ENCODE measurements at regions not wholly inside any gene's neighbourhood (a gene's known extent, or its start where the extent isn't known, plus 50 kb on each side); places are given as distances from the start of the nearest gene placed in this dataset.

DNA sequence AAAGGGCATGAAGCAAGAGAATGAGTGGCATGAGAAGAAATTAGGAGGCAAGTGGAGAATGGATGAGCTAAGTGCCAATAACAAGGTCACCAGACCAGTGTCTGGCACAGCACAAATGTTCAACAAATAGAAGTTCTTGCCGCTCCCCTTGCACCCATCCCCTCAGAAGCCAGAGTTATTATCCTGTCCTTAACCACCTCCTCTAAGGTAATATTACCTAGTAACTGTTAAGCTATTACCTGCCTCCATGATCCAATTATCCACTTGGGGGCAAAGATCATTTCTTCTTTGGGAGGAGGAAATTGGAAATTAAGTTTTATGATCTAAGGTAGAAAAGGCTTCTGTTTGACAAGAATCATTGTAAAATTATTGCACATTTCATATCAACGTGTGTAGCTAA, 133.8 kb downstream of the FOXA2 start (continued):
- TF ChIP-seq, protein P1, sequence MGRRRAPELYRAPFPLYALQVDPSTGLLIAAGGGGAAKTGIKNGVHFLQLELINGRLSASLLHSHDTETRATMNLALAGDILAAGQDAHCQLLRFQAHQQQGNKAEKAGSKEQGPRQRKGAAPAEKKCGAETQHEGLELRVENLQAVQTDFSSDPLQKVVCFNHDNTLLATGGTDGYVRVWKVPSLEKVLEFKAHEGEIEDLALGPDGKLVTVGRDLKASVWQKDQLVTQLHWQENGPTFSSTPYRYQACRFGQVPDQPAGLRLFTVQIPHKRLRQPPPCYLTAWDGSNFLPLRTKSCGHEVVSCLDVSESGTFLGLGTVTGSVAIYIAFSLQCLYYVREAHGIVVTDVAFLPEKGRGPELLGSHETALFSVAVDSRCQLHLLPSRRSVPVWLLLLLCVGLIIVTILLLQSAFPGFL (CRISPR knock-in tag; IDR thresholded peaks at IDR 0.05; ENCODE audit: borderline replicate concordance) = no peak
- TF ChIP-seq ZNF219 (CRISPR knock-in tag; IDR thresholded peaks at IDR 0.05; ENCODE audit: borderline replicate concordance) = no peak
- TF ChIP-seq TEAD1 (CRISPR knock-in tag; IDR thresholded peaks at IDR 0.05) = no peak
- TF ChIP-seq ZNF671 (CRISPR knock-in tag; IDR thresholded peaks at IDR 0.05) = no peak
- TF ChIP-seq ETV6 (CRISPR knock-in tag; IDR thresholded peaks at IDR 0.05) = no peak
- TF ChIP-seq CREB1 (CRISPR knock-in tag; IDR thresholded peaks at IDR 0.05) = no peak
- TF ChIP-seq, protein P2, sequence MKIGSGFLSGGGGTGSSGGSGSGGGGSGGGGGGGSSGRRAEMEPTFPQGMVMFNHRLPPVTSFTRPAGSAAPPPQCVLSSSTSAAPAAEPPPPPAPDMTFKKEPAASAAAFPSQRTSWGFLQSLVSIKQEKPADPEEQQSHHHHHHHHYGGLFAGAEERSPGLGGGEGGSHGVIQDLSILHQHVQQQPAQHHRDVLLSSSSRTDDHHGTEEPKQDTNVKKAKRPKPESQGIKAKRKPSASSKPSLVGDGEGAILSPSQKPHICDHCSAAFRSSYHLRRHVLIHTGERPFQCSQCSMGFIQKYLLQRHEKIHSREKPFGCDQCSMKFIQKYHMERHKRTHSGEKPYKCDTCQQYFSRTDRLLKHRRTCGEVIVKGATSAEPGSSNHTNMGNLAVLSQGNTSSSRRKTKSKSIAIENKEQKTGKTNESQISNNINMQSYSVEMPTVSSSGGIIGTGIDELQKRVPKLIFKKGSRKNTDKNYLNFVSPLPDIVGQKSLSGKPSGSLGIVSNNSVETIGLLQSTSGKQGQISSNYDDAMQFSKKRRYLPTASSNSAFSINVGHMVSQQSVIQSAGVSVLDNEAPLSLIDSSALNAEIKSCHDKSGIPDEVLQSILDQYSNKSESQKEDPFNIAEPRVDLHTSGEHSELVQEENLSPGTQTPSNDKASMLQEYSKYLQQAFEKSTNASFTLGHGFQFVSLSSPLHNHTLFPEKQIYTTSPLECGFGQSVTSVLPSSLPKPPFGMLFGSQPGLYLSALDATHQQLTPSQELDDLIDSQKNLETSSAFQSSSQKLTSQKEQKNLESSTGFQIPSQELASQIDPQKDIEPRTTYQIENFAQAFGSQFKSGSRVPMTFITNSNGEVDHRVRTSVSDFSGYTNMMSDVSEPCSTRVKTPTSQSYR (CRISPR knock-in tag; IDR thresholded peaks at IDR 0.05) = no peak
- no peak for TF ChIP-seq FOXJ3 (CRISPR knock-in tag; IDR thresholded peaks at IDR 0.05; ENCODE audit: borderline replicate concordance)
- no peak for TF ChIP-seq JUN (CRISPR knock-in tag; IDR thresholded peaks at IDR 0.05)
- no peak for TF ChIP-seq OVOL2 (CRISPR knock-in tag; IDR thresholded peaks at IDR 0.05; ENCODE audit: borderline replicate concordance)
- no peak for TF ChIP-seq EMX1 (CRISPR knock-in tag; IDR thresholded peaks at IDR 0.05)
- TF ChIP-seq, protein P3, sequence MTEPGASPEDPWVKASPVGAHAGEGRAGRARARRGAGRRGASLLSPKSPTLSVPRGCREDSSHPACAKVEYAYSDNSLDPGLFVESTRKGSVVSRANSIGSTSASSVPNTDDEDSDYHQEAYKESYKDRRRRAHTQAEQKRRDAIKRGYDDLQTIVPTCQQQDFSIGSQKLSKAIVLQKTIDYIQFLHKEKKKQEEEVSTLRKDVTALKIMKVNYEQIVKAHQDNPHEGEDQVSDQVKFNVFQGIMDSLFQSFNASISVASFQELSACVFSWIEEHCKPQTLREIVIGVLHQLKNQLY (CRISPR knock-in tag; IDR thresholded peaks at IDR 0.05) = no peak

DNA sequence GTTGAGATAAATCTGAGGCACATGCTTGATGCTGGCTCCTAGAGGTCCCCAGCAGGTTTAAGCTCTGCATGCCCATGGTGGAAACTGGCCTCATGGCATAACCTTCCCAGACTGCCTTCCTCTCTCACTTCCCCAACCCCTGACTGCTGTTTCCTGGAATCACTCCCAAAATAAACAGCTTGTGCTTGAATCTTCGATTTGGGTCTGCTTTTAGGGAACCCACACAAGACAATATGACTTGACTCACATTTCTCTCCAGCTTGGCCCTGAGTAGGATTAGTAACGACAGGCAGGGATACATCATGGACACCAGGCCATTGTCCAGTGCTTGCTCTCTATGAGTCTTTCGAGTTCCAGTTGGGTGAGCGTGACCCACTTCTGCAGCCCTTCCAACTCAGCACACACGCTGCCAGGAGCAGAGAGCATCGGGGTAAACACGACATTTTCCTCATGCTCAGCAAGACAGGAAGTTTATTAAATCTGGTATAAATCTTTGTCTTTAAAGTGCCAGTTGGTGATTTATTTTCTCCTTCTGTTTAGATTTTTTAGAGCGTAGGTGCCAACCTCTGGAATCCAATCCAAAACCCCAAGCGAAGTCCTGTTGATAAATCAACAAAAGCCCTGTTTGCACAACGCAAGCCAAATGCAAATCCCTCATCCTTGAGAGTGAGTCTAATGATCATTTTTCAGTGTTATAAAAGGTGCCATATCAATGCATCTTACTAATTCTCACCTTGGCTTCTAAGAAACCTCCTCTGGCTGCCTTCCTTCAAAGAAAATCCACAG, 135.0 kb downstream of the FOXA2 start:
- ChIA-PET CTCF (interaction anchor here (1.0 to 1.3 kb wide), 3 partner anchors 11 to 236 kb away, joined by 3 to 6 read pairs (median 3); no protein-coding TSS in a partner anchor), POLR2A (no interaction called here)
- no peak for DNase-seq (ENCODE audit: low spot score)
- H3K9me3 Mint-ChIP-seq = no peaks in the 10 kb centered on the region
- no peak overlapping the region for H3K27ac Mint-ChIP-seq
- no peak overlapping the region for H3K4me3 Mint-ChIP-seq
- no peaks in the 10 kb centered on the region for H3K4me1 Mint-ChIP-seq
- no peak for ATAC-seq
- H3K36me3 Mint-ChIP-seq = no peaks in the 10 kb centered on the region
- peaks cover 71% of the 10 kb centered on the region for H3K27me3 Mint-ChIP-seq (ENCODE audit: low read depth)
- TF ChIP-seq MXD4 (CRISPR knock-in tag; IDR thresholded peaks at IDR 0.05; ENCODE audit: borderline replicate concordance) = no peak
- TF ChIP-seq, protein P4, sequence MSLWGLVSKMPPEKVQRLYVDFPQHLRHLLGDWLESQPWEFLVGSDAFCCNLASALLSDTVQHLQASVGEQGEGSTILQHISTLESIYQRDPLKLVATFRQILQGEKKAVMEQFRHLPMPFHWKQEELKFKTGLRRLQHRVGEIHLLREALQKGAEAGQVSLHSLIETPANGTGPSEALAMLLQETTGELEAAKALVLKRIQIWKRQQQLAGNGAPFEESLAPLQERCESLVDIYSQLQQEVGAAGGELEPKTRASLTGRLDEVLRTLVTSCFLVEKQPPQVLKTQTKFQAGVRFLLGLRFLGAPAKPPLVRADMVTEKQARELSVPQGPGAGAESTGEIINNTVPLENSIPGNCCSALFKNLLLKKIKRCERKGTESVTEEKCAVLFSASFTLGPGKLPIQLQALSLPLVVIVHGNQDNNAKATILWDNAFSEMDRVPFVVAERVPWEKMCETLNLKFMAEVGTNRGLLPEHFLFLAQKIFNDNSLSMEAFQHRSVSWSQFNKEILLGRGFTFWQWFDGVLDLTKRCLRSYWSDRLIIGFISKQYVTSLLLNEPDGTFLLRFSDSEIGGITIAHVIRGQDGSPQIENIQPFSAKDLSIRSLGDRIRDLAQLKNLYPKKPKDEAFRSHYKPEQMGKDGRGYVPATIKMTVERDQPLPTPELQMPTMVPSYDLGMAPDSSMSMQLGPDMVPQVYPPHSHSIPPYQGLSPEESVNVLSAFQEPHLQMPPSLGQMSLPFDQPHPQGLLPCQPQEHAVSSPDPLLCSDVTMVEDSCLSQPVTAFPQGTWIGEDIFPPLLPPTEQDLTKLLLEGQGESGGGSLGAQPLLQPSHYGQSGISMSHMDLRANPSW (CRISPR knock-in tag; conservative IDR thresholded peaks at IDR 0.05; ENCODE audit: low read depth) = no peak
- TF ChIP-seq, protein P5, sequence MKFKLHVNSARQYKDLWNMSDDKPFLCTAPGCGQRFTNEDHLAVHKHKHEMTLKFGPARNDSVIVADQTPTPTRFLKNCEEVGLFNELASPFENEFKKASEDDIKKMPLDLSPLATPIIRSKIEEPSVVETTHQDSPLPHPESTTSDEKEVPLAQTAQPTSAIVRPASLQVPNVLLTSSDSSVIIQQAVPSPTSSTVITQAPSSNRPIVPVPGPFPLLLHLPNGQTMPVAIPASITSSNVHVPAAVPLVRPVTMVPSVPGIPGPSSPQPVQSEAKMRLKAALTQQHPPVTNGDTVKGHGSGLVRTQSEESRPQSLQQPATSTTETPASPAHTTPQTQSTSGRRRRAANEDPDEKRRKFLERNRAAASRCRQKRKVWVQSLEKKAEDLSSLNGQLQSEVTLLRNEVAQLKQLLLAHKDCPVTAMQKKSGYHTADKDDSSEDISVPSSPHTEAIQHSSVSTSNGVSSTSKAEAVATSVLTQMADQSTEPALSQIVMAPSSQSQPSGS (CRISPR knock-in tag; IDR thresholded peaks at IDR 0.05; ENCODE audit: borderline replicate concordance, low read depth) = no peak
- TF ChIP-seq ERG (CRISPR knock-in tag; IDR thresholded peaks at IDR 0.05) = no peak
- no peak for TF ChIP-seq ZNF512 (CRISPR knock-in tag; IDR thresholded peaks at IDR 0.05; ENCODE audit: borderline replicate concordance)
- TF ChIP-seq, protein P6, sequence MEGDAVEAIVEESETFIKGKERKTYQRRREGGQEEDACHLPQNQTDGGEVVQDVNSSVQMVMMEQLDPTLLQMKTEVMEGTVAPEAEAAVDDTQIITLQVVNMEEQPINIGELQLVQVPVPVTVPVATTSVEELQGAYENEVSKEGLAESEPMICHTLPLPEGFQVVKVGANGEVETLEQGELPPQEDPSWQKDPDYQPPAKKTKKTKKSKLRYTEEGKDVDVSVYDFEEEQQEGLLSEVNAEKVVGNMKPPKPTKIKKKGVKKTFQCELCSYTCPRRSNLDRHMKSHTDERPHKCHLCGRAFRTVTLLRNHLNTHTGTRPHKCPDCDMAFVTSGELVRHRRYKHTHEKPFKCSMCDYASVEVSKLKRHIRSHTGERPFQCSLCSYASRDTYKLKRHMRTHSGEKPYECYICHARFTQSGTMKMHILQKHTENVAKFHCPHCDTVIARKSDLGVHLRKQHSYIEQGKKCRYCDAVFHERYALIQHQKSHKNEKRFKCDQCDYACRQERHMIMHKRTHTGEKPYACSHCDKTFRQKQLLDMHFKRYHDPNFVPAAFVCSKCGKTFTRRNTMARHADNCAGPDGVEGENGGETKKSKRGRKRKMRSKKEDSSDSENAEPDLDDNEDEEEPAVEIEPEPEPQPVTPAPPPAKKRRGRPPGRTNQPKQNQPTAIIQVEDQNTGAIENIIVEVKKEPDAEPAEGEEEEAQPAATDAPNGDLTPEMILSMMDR (IDR thresholded peaks at IDR 0.05) = no peak
- no peak for TF ChIP-seq TEAD1 (CRISPR knock-in tag; IDR thresholded peaks at IDR 0.05)
- TF ChIP-seq GRHL2 (CRISPR knock-in tag; IDR thresholded peaks at IDR 0.05; ENCODE audit: insufficient replicate concordance, severe bottlenecking) = no peak
- no peak for TF ChIP-seq JUN (CRISPR knock-in tag; IDR thresholded peaks at IDR 0.05)
- TF ChIP-seq USF1 (CRISPR knock-in tag; IDR thresholded peaks at IDR 0.05) = no peak
